ENCODE measurements at regions not wholly inside any gene's neighbourhood (a gene's known extent, or its start where the extent isn't known, plus 50 kb on each side); places are given as distances from the start of the nearest gene placed in this dataset.

- H2BK15ac ChIP-seq (ENCODE audit: low read depth, low read length): no peak overlapping the region
- POLR2A ChIA-PET (ENCODE audit: unreplicated experiment): no interaction called here
- DNase-seq: no peak
Measured at GRCh38 chr13:105151639-105152038, 1383.8 kb downstream of the EFNB2 start.

More at GRCh38 chr13:105151639-105152038, 1383.8 kb downstream of the EFNB2 start:
- H3K36me3 ChIP-seq (ENCODE audit: control insufficient read depth, insufficient read depth, low read length): no peaks in the 10 kb centered on the region
- no peak overlapping the region for H3K4me2 ChIP-seq (ENCODE audit: low read depth, low read length)
- H4K91ac ChIP-seq (ENCODE audit: insufficient read depth, low read depth, low read length): no peak overlapping the region
- no peak for ATAC-seq (ENCODE audit: low read depth)
- H2AK9ac ChIP-seq (replicated peaks; ENCODE audit: low read depth, low read length, poor library complexity): no peak overlapping the region
- H4K20me1 ChIP-seq (ENCODE audit: insufficient read depth, low read length): no peaks in the 10 kb centered on the region
- no peak overlapping the region for H2BK5ac ChIP-seq (ENCODE audit: low read depth, low read length, poor library complexity, severe bottlenecking)
- no peak overlapping the region for H3K14ac ChIP-seq (replicated peaks; ENCODE audit: low read depth, low read length)
- dilution Hi-C loops (cut with HindIII; ENCODE audit: low sequenced_read_pairs, unreplicated experiment) (no loop called here), in situ Hi-C loops (cut with MboI; ENCODE audit: low sequenced_read_pairs) (no loop called here), intact Hi-C loops (cut with micrococcal nuclease) (no loop called here)
- no peak overlapping the region for H2BK20ac ChIP-seq (ENCODE audit: low read depth, low read length)
- H3K4me1 ChIP-seq (ENCODE audit: control insufficient read depth, insufficient read depth, low read length): no peaks in the 10 kb centered on the region
- H3K56ac ChIP-seq (ENCODE audit: extremely low read depth, insufficient read depth, low read length): no peak overlapping the region
- H4K8ac ChIP-seq (ENCODE audit: low read depth in 2 of 2, low read length in 2 of 2): no peak overlapping the region
- no peak overlapping the region for H2AFZ ChIP-seq (replicated peaks; ENCODE audit: low read length, poor library complexity)
- no peak overlapping the region for H3K4ac ChIP-seq (ENCODE audit: low read depth, low read length)
- H3K9me3 ChIP-seq (ENCODE audit: control insufficient read depth, insufficient read depth, low read length): no peaks in the 10 kb centered on the region
- H2BK120ac ChIP-seq (ENCODE audit: low read depth, low read length): no peak overlapping the region
- no peaks in the 10 kb centered on the region for H3K79me1 ChIP-seq (ENCODE audit: low read depth in 1 of 2, low read length in 2 of 2)
- no peak overlapping the region for H2AK5ac ChIP-seq (ENCODE audit: low read depth, low read length)
- H3K18ac ChIP-seq (ENCODE audit: low read depth, low read length): no peak overlapping the region
- no peak overlapping the region for H3K23ac ChIP-seq (ENCODE audit: low read depth, low read length)
- no CpG with 5 or more reads among the region's 3 CpGs for WGBS, 2 experiments (ENCODE audit: extremely low coverage in 2 of 2, insufficient read length in 1 of 2)
- H3K4me3 ChIP-seq (ENCODE audit: insufficient read depth, low read depth, low read length): no peak overlapping the region
- no peak for TF ChIP-seq RCOR1 (IDR thresholded peaks at IDR 0.05; ENCODE audit: insufficient replicate concordance, low read length)
- no peak for TF ChIP-seq SMC3 (IDR thresholded peaks at IDR 0.05; ENCODE audit: low read depth, low read length)
- no peak for TF ChIP-seq RAD21 (IDR thresholded peaks at IDR 0.05; ENCODE audit: low read length)
- TF ChIP-seq FOS (IDR thresholded peaks at IDR 0.05; ENCODE audit: low read depth, low read length): no peak
- no peak for TF ChIP-seq RFX5 (IDR thresholded peaks at IDR 0.05; ENCODE audit: low read depth, low read length)
- no peak for TF ChIP-seq CTCF (conservative IDR thresholded peaks at IDR 0.05; ENCODE audit: low read depth, low read length)
- no peak for TF ChIP-seq CHD1 (IDR thresholded peaks at IDR 0.05; ENCODE audit: low read depth, low read length)
- no peak for TF ChIP-seq POLR2A (IDR thresholded peaks at IDR 0.05; ENCODE audit: low read depth, low read length)
- no peak overlapping the region for H4K5ac ChIP-seq (ENCODE audit: low read depth, low read length)
- H3K27ac ChIP-seq (ENCODE audit: insufficient read depth, low read length): no peak overlapping the region
- BruUV-seq (replicated peaks): no TSS peak
- H3K9me1 ChIP-seq (ENCODE audit: insufficient read depth, low read length): no peaks in the 10 kb centered on the region
- CTCF ChIA-PET: no interaction called here
- H3K27me3 ChIP-seq (ENCODE audit: control insufficient read depth, insufficient read depth, low read length): no peaks in the 10 kb centered on the region
- H3K9ac ChIP-seq (ENCODE audit: low read depth, low read length): no peak overlapping the region

Data from IMR-90 (cell line).